ENCODE measurements at regions not wholly inside any gene's neighbourhood (a gene's known extent, or its start where the extent isn't known, plus 50 kb on each side); places are given as distances from the start of the nearest gene placed in this dataset.

GRCh38 chr10:74770400-74770799, 56.0 kb upstream of the KAT6B start (continued):
- no peak for TF ChIP-seq ZBTB33 (CRISPR knock-in tag; IDR thresholded peaks at IDR 0.05)
- peak; percentile 66 to 78; a peak in 3 of 4 replicates for TF ChIP-seq KDM1A (IDR thresholded peaks at IDR 0.05)
- no peak for TF ChIP-seq ETV1 (tag; conservative IDR thresholded peaks at IDR 0.05; ENCODE audit: low read depth)
- peak; percentile 32; the same call in 1 of the 2 replicates for TF ChIP-seq MAFK (IDR thresholded peaks at IDR 0.05; ENCODE audit: low read length)
- TF ChIP-seq SLC30A9 (CRISPR knock-in tag; IDR thresholded peaks at IDR 0.05) = no peak
- TF ChIP-seq ZNF311 (CRISPR knock-in tag; IDR thresholded peaks at IDR 0.05) = no peak
- no peak for TF ChIP-seq KDM2B (CRISPR knock-in tag; IDR thresholded peaks at IDR 0.05)
- TF ChIP-seq AFF1 (IDR thresholded peaks at IDR 0.05; ENCODE audit: low read depth in 1 of 2, partially characterized antibody in 2 of 2) = no peak
- no peak for TF ChIP-seq BACH1 (tag; IDR thresholded peaks at IDR 0.05)
- no peak for TF ChIP-seq COPS2 (conservative IDR thresholded peaks at IDR 0.05)
- no peak for TF ChIP-seq PHB2 (IDR thresholded peaks at IDR 0.05; ENCODE audit: low read depth)
- TF ChIP-seq ZNF174 (CRISPR knock-in tag; IDR thresholded peaks at IDR 0.05) = no peak
- TF ChIP-seq ZNF668 (CRISPR knock-in tag; IDR thresholded peaks at IDR 0.05) = no peak
- TF ChIP-seq NR2F6 (CRISPR knock-in tag; IDR thresholded peaks at IDR 0.05) = no peak
- peak; percentile 28 for TF ChIP-seq MEIS2 (IDR thresholded peaks at IDR 0.05; ENCODE audit: partially characterized antibody)
- TF ChIP-seq ZNF830 (CRISPR knock-in tag; IDR thresholded peaks at IDR 0.05) = no peak
- TF ChIP-seq RCOR1 (IDR thresholded peaks at IDR 0.05; ENCODE audit: borderline replicate concordance in 1 of 2, low read depth in 2 of 2, low read length in 2 of 2) = peak in 1 of 2 experiments; percentile 84; a peak in 2 of 4 replicates
- TF ChIP-seq ZNF511 (CRISPR knock-in tag; IDR thresholded peaks at IDR 0.05) = no peak
- no peak for TF ChIP-seq ZNF589 (CRISPR knock-in tag; IDR thresholded peaks at IDR 0.05; ENCODE audit: low read depth)
- TF ChIP-seq HNRNPUL1 (IDR thresholded peaks at IDR 0.05; ENCODE audit: low read length) = no peak
- peak; percentile 48; the same call in 1 of the 2 replicates for TF ChIP-seq PHF21A (IDR thresholded peaks at IDR 0.05; ENCODE audit: borderline replicate concordance, low read depth)
- TF ChIP-seq EWSR1 (IDR thresholded peaks at IDR 0.05; ENCODE audit: borderline replicate concordance, low read depth, partially characterized antibody) = no peak
- no peak for TF ChIP-seq RAD51 (IDR thresholded peaks at IDR 0.05; ENCODE audit: borderline replicate concordance, low read depth)
